Esophagus (tissue), 2 donors: ENCODE measurements at regions not wholly inside any gene's neighbourhood (a gene's known extent, or its start where the extent isn't known, plus 50 kb on each side); places are given as distances from the start of the nearest gene placed in this dataset.

ENCODE experiments used
- H3K27ac ChIP-seq, 2 donors: one replicate each; pipeline ENCODE4 v1.5.1; 2013; ENCODE audit warnings: low read depth in 2 of 2, mild to moderate bottlenecking in 2 of 2, inconsistent platforms in 1 of 2, low read length in 1 of 2, moderate library complexity in 1 of 2
- H3K27me3 ChIP-seq, 2 donors: one replicate each; pipeline ENCODE4 v1.6.1; 2013; ENCODE audit warnings: low read length in 2 of 2, control low read depth in 1 of 2, mild to moderate bottlenecking in 1 of 2; ENCODE audit not compliant: insufficient read depth in 2 of 2, control insufficient read depth in 1 of 2
- H3K36me3 ChIP-seq, 2 donors: one replicate each; pipeline ENCODE4 v1.6.1; 2013; ENCODE audit warnings: low read length in 1 of 2; ENCODE audit not compliant: control insufficient read depth in 2 of 2, insufficient read depth in 2 of 2
- H3K4me1 ChIP-seq, 2 donors: one replicate each; pipeline ENCODE4 v1.6.1; 2013; ENCODE audit warnings: low read length in 1 of 2; ENCODE audit not compliant: control insufficient read depth in 2 of 2, insufficient read depth in 2 of 2
- H3K4me3 ChIP-seq, 2 donors: one replicate each; pipeline ENCODE4 v1.5.1; 2013; ENCODE audit warnings: low read length in 2 of 2, mild to moderate bottlenecking in 2 of 2, low read depth in 1 of 2, moderate library complexity in 1 of 2
- H3K9me3 ChIP-seq, 2 donors: one replicate each; pipeline ENCODE4 v1.6.1; 2013; ENCODE audit warnings: mild to moderate bottlenecking in 2 of 2, low read depth in 1 of 2, low read length in 1 of 2, moderate library complexity in 1 of 2; ENCODE audit not compliant: control insufficient read depth in 2 of 2, insufficient read depth in 1 of 2
- WGBS, 2 donors: extraction: QIAGEN DNeasy Blood & Tissue Kit; methylation state at CpG; one replicate each; pipeline ENCODE4 v1.1.7; 2013; 5-methylcytosine and 5-hydroxymethylcytosine counted together
- donor health status: healthy with polysubstance abuse.
- donor health status: Bipolar disorder and iron deficiency.

- Histone ChIP-seq H3K4me3 (no peak overlapping the region), H3K27me3 (no peaks in the 10 kb centered on the region), H3K9me3 (no peaks in the 10 kb centered on the region), H3K27ac (no peak overlapping the region), H3K4me1 (no peaks in the 10 kb centered on the region), H3K36me3 (no peaks in the 10 kb centered on the region)
- WGBS, 2 donors = 94 to 97% methylated on average over 2 of the region's 2 CpGs
Measured at GRCh38 chr13:33435207-33435606, 149.7 kb upstream of the STARD13 start.

DNA sequence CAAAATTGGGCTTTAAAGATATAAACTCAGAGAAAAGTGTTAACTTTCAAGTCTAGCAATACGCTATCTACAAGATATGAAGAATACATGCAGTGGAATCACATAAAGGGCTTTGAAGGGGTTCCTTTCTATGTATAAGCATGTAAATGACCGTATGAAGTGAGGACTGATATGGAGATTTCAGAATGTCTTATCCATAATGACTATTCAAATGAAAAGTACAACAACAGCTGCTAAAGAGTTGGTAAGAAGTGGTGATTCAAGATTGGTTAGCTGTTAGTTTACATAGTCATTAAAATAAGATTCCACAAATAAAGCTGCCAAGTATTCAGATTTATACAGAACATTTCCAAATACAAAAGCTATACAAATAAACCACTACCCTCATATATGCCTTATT lies 153.4 kb upstream of the STARD13 start:
- no peaks in the 10 kb centered on the region for H3K4me1 ChIP-seq
- H3K27ac ChIP-seq = no peak overlapping the region
- H3K9me3 ChIP-seq = no peaks in the 10 kb centered on the region
- H3K27me3 ChIP-seq = no peaks in the 10 kb centered on the region
- H3K36me3 ChIP-seq = no peaks in the 10 kb centered on the region
- 93 to 95% methylated on average over 2 of the region's 2 CpGs for WGBS, 2 donors
- no peak overlapping the region for H3K4me3 ChIP-seq

DNA sequence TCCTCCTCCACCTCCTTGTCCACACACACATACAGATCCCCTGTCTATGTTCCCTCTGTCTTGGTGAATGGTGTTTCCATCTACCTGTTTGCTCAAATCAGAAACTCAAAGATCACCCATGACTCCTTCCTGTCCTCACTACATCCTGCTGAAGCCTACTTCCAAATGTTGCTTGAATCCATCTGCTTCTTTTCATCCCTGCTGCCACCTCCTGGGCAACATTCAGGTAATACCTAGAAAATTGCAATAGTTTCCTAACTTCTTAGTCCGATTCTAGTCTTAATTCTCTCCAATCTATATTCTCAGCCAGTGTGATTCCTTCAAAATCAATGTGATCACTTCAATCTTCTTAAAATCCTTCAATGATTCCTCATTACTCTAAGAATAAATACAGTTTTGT lies 155.5 kb upstream of the STARD13 start:
- H3K4me3 ChIP-seq = no peak overlapping the region
- H3K9me3 ChIP-seq = no peaks in the 10 kb centered on the region
- no peaks in the 10 kb centered on the region for H3K4me1 ChIP-seq
- no peak overlapping the region for H3K27ac ChIP-seq
- H3K27me3 ChIP-seq = no peaks in the 10 kb centered on the region
- H3K36me3 ChIP-seq = no peaks in the 10 kb centered on the region
- WGBS, 2 donors = 61 to 78% methylated on average over 1 of the region's 1 CpG

DNA sequence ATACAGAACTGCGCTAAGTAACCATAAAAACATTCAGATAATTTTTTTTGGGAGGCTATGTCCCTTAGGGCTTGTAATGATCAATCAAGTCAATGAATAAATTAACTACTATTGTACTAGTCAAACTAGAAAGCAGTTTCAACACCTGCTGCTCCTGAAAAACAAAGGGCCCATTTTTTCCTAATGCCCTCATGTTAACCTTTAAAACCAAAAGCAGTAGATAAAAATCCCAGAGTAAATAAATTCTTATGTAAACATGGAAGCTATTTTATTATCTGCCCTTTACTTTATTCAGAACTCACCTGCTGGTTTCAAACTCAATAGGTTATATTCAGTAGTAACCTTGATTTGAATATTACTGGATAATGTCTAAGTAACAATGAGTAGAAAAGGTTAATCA lies 159.5 kb upstream of the STARD13 start:
- Histone ChIP-seq H3K27ac (no peak overlapping the region), H3K36me3 (no peaks in the 10 kb centered on the region), H3K4me1 (no peaks in the 10 kb centered on the region), H3K27me3 (no peaks in the 10 kb centered on the region), H3K9me3 (no peaks in the 10 kb centered on the region), H3K4me3 (no peak overlapping the region)
- 76 to 86% methylated on average over 1 of the region's 1 CpG for WGBS, 2 donors

GRCh38 chr13:33445476-33445875 lies 159.9 kb upstream of the STARD13 start:
- 48% methylated on average over 4 of the region's 4 CpGs for WGBS, 2 donors
- no peaks in the 10 kb centered on the region for H3K36me3 ChIP-seq
- no peaks in the 10 kb centered on the region for H3K9me3 ChIP-seq
- no peaks in the 10 kb centered on the region for H3K27me3 ChIP-seq
- no peak overlapping the region for H3K27ac ChIP-seq
- no peak overlapping the region for H3K4me3 ChIP-seq
- no peaks in the 10 kb centered on the region for H3K4me1 ChIP-seq

DNA sequence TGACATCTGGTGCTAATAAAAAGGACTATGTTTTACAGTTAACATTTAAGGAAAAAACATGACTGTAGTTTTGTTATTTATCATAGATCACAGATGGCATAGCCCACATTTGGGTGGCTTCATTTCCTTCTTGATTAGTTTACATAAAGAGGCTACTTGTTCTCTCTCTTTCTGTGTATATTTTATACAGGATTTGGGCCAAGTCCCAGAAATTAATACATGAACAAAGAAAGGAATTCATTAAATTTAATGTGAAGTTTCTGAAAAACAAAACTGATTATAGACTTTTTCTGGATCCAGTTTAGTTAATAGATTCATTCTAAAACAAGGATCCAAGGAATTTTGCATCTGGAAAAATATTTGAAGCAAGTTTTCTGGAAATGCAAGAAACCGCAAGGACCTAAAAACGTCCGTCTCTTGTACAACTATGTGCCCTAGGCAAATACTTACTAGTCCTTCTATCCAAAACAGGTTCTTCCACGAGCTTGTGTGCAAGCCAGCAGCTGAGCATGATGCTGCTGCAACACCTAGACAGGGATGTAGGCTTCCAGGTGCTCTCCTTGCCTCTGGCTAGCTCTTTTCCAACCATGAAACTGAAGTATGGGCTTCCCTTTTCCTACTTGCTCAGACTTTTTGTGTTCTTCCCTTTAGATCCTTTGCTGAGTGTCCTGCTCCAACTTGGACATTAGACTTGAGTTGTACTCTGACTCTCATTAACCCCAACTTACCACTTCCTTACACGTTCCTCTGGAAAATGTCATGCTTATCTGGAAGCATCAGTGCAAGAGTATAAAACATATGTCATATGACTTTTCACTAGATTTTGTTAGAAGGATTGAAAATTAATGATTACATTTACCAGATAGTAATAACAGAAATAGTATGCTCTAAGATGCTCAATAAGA lies 161.5 kb upstream of the STARD13 start:
- Histone ChIP-seq H3K9me3 (no peaks in the 10 kb centered on the region), H3K27me3 (no peaks in the 10 kb centered on the region), H3K4me1 (no peaks in the 10 kb centered on the region), H3K36me3 (no peaks in the 10 kb centered on the region), H3K4me3 (no peak overlapping the region), H3K27ac (no peak overlapping the region)
- 30 to 47% methylated on average over 5 of the region's 5 CpGs for WGBS, 2 donors

GRCh38 chr13:33448889-33449288 lies 163.3 kb upstream of the STARD13 start:
- no peak overlapping the region for H3K4me3 ChIP-seq
- WGBS, 2 donors = 88 to 91% methylated on average over 1 of the region's 1 CpG
- no peaks in the 10 kb centered on the region for H3K9me3 ChIP-seq
- no peaks in the 10 kb centered on the region for H3K36me3 ChIP-seq
- no peak overlapping the region for H3K27ac ChIP-seq
- no peaks in the 10 kb centered on the region for H3K27me3 ChIP-seq
- no peaks in the 10 kb centered on the region for H3K4me1 ChIP-seq

GRCh38 chr13:33450956-33451709 lies 165.6 kb upstream of the STARD13 start:
- Histone ChIP-seq H3K36me3 (no peaks in the 10 kb centered on the region), H3K4me3 (no peak overlapping the region), H3K9me3 (no peaks in the 10 kb centered on the region), H3K27me3 (no peaks in the 10 kb centered on the region), H3K4me1 (no peaks in the 10 kb centered on the region), H3K27ac (no peak overlapping the region)
- WGBS, 2 donors = 79 to 87% methylated on average over 6 of the region's 6 CpGs

DNA sequence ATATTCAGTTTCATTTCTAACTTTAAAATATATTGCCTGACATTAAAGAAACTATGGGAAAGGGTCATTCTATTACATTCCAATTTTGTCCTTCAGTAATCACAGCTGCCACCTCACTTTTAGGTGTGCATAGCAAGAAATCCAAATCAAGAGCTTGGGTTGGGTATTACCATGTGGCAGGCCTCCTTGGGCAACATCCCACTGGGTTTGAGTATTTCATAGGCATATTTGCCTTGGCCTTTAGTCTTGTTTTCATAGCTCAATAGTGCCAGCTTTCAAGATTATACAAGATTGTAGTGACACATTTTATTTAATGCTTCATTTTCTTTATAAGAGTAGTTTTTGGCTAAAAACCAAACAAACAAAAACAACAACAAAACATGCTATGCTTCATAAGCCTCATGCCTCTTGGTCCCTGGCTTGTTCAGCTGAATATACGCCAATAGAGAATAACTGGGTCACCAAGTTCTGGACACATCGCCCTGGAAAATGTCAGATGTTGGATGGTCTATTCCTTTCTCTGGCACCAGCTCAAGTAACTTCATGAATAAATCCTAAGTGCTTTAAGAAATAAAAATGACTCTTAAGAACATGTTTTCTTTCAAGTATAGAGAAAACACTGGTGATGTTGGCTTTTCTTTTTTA lies 167.4 kb upstream of the STARD13 start:
- no peak overlapping the region for H3K27ac ChIP-seq

More for the DNA sequence above, 167.4 kb upstream of the STARD13 start:
- no peak overlapping the region for H3K4me3 ChIP-seq
- peaks cover 0 to 2% of the 10 kb centered on the region in 2 donors for H3K9me3 ChIP-seq
- WGBS, 2 donors = 53 to 70% methylated on average over 2 of the region's 2 CpGs
- H3K36me3 ChIP-seq = no peaks in the 10 kb centered on the region
- no peaks in the 10 kb centered on the region for H3K4me1 ChIP-seq
- no peaks in the 10 kb centered on the region for H3K27me3 ChIP-seq
